ENCODE measurements at regions not wholly inside any gene's neighbourhood (a gene's known extent, or its start where the extent isn't known, plus 50 kb on each side); places are given as distances from the start of the nearest gene placed in this dataset.
"Not testable (repeated sequence)": the region's sequence is repeated elsewhere in the genome, so short reads cannot be mapped to it uniquely, and the experiment has no call there.

- DNase-seq (ENCODE audit: extremely low read depth, low read depth): no peak
Observed at GRCh38 chr16:66036793-66037715, 329.4 kb upstream of the CDH5 start.

GRCh38 chr16:66036184-66036583 is 330.3 kb upstream of the CDH5 start:
- peak; percentile 30 for DNase-seq (ENCODE audit: extremely low read depth, low read depth)

- DNase-seq (ENCODE audit: extremely low read depth, low read depth): no peak
Observed at GRCh38 chr16:66035096-66035495, 331.4 kb upstream of the CDH5 start.

- no peak for DNase-seq (ENCODE audit: extremely low read depth, low read depth)
Observed at GRCh38 chr16:66032841-66033240, 333.6 kb upstream of the CDH5 start.

DNA sequence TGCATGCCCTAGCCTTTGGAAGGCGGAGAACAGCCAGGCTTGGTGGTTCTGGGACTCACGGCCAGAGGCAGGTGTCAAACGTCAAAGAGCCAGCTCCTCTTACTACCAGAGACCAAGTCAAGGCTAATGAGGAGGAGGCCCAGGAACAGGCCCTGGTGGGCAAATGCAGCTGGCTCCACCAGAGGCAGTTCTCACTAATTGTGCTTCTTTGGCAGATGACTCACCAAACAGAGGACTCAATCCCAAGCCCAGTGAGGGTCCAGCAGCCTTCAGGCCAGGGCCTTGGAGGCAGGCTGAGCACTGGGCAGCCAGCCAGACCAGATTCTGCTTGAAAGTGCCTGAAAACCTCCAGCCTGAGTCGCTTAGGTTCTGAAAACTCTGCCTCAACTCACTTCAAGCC is 336.5 kb upstream of the CDH5 start:
- DNase-seq (ENCODE audit: extremely low read depth, low read depth): no peak

DNA sequence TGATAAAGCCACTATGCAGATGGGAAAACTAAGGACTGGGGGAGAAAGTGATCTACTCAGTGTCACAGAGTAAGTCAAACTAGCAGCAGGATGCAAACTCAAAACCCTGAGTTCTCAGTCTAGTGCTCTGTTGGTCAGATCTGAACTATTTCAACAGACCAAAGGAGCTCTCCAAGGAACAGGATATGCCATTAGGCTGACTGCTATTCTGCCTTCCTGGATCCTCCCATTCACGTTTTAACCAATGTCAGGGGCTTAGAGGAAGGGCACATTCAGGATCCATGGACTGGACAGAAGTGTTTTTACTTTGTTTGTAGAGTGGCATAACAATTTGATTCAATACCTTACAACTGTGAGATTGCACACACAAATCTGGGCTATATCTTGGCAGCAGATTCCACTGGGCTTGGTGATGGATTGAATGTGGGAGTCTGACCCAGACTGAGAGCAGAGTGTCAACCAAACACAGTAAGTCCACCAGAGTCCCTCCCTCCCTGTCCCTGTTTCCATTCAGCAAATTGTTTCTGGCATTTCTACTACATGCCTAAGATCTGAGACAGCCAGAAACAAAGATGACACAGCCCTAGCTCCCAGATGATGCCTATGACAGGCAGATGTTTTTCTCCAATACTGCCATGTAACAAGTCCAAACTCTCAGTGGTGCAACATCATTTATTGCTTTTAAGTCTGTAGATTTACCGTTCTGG is 337.8 kb upstream of the CDH5 start:
- no peak for DNase-seq (ENCODE audit: extremely low read depth, low read depth)

DNA sequence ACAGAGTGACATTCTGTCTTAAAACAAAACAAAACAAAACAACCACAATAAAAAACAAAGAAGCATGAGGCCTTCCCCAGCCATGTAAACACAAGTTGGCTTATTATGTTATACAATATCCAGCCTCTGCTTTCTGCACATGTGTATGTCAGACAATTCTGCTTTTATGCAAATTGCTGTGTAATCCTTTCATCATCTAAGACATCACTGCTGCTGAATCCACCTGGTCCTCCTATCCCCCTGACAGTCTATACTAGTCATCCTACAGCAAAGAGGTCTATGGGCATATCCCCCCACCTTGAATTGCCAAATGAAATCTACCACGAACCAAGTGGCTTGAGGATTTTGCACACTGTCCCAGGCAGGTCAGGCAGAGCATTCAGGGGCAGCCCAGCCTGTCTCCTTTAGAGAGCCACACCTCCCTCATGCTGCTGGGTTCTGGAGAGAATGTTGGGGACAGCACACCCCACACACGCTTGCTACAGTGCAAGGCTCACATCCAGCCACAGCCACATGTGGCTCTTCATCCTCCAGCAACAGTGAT is 339.6 kb upstream of the CDH5 start:
- no peak for DNase-seq (ENCODE audit: extremely low read depth, low read depth)

DNA sequence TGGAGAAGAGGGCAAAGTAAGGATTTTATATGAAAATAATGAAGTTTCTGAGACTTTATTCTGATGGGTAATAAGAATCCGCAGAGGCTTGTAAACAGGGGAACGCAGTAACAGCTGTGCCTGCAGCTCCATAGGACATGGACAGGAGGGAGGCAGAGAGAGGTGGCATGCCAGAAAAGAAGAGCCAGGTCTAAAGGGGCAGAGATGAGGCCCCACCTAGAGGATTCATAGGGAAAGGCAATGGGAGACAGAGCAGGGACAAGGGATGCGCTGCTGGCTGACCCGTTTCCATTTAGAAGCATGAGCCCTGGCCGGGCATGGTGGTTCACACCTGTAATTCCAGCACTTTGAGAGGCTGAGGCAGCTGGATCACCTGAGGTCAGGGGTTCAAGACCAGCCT is 340.3 kb upstream of the CDH5 start:
- peak; percentile 23 for DNase-seq (ENCODE audit: extremely low read depth, low read depth)

- DNase-seq (ENCODE audit: extremely low read depth, low read depth): no peak
Observed at GRCh38 chr16:66025751-66026150, 340.7 kb upstream of the CDH5 start.

DNA sequence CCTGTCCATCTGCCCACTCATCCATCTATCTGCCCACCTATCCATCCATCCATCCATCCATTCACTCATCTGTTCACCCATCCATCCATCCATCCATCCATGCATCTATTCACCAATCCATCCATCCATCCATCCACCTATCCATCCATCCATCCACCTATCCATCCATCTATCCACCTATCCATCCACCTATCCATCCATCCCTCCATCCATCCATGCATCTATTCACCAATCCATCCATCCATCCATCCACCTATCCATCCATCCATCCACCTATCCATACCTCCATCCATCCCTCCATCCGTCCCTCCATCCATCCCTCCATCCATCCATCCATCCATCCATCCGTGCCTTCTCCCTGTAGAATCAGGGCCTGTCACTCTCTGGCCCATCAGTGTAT is 341.9 kb upstream of the CDH5 start:
- DNase-seq (ENCODE audit: extremely low read depth, low read depth): not testable (repeated sequence)

DNA sequence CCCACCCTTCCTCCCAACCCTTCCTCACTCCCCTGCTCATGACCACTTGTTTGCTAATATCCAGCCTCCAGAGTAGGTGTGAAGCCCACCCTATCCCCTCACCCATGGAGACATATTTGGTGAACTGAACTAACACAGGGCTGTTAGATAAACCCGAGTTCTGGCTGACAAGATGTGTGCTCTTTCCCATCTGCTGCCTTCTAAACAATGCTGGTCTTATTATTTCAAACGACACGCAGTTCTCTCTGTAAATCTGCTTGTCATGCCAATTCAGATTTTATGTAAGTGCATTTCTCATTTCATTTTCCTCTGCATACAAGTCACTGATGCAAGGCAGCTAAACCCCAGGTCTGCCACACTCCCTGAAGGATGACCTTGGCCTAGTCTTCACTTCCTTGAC is 343.0 kb upstream of the CDH5 start:
- DNase-seq (ENCODE audit: extremely low read depth, low read depth): no peak

- DNase-seq (ENCODE audit: extremely low read depth, low read depth): no peak
Observed at GRCh38 chr16:66020642-66021041, 345.8 kb upstream of the CDH5 start.

DNA sequence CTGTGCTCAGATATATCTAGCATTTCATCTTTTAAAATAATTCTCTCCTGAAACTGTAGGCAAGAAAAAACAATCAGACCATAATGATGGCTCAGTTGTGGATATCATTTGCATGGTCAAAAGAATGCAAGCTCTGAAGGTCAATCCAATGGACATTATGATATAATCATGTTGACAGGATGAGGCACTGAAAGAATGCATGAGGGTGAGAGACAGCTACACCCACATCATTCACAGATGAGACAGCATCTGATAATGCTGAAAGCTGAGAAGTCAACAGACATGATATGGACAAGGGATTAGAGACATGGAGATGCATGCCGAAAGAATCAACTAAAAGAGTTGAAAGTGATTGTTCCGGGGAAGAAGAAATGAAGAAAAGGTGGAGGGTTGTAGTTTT is 346.4 kb upstream of the CDH5 start:
- DNase-seq (ENCODE audit: extremely low read depth, low read depth): no peak

- DNase-seq (ENCODE audit: extremely low read depth, low read depth): not testable (repeated sequence)
Observed at GRCh38 chr16:66019502-66019901, 347.0 kb upstream of the CDH5 start.

- no peak for DNase-seq (ENCODE audit: extremely low read depth, low read depth)
Observed at GRCh38 chr16:66014221-66014620, 352.3 kb upstream of the CDH5 start.

DNA sequence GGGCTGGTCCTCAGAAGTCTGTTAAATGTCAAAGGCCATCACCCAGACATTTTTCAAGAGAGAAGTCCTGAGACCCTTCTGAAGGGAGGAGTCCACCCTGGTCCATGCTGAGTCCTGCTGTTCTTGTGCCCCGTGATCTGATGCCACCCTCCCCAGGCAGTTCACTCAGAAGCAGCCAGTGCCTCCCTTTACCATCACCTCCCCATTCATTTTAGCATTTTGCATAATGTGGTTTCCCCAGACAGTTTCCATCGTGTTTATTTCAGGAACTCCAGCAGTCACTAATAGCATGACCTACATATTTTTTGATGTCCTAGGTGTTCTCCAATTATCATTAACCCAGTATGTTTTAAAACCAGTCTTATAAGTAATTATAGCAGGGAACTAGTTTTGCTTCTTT is 353.0 kb upstream of the CDH5 start:
- no peak for DNase-seq (ENCODE audit: extremely low read depth, low read depth)

GRCh38 chr16:66008136-66008535 is 358.4 kb upstream of the CDH5 start:
- DNase-seq (ENCODE audit: extremely low read depth, low read depth): no peak

- no peak for DNase-seq (ENCODE audit: extremely low read depth, low read depth)
Observed at GRCh38 chr16:66007717-66008116, 358.8 kb upstream of the CDH5 start.

DNA sequence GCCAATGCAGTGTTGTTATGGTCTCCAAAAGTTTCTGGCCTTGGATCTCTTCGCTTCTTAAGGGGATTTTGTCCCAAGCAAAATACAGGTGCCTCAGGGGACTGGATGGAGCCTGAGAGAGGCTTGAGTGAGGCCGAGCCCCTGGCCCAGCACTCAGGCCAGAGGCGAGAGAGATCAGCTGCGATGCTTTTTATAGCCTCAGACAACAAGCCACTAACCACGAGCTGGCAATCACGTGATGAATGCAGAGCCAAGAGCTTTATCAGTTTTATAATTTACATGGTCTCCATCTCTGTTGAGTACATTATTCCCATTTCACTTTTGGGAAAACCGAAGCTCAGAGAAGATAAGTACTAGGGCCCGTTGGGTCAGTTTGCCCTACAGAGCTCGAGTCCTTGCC is 360.0 kb upstream of the CDH5 start:
- no peak for DNase-seq (ENCODE audit: extremely low read depth, low read depth)

GRCh38 chr16:66004699-66005098 is 361.8 kb upstream of the CDH5 start:
- DNase-seq (ENCODE audit: extremely low read depth, low read depth): no peak

GRCh38 chr16:66003201-66003600 is 363.3 kb upstream of the CDH5 start:
- no peak for DNase-seq (ENCODE audit: extremely low read depth, low read depth)

- DNase-seq (ENCODE audit: extremely low read depth, low read depth): no peak
Observed at GRCh38 chr16:66002601-66003000, 363.9 kb upstream of the CDH5 start.

Measured in NCI-H460 (cell line).